ENCODE measurements at regions not wholly inside any gene's neighbourhood (a gene's known extent, or its start where the extent isn't known, plus 50 kb on each side); places are given as distances from the start of the nearest gene placed in this dataset.

- DNase-seq = no peak
Measured at GRCh38 chr3:106673926-106674569, 703.2 kb upstream of the CCDC54 start.

GRCh38 chr3:106675451-106675850, 701.8 kb upstream of the CCDC54 start:
- no peak for DNase-seq

- no peak for DNase-seq
Measured at GRCh38 chr3:106678657-106679390, 698.4 kb upstream of the CCDC54 start.

GRCh38 chr3:106683953-106684620, 693.2 kb upstream of the CCDC54 start:
- DNase-seq = no peak

GRCh38 chr3:106685745-106686144, 691.5 kb upstream of the CCDC54 start:
- no peak for DNase-seq

GRCh38 chr3:106687905-106688304, 689.3 kb upstream of the CCDC54 start:
- DNase-seq = no peak

GRCh38 chr3:106688464-106688863, 688.8 kb upstream of the CCDC54 start:
- no peak for DNase-seq

GRCh38 chr3:106691476-106691875, 685.8 kb upstream of the CCDC54 start:
- no peak for DNase-seq

GRCh38 chr3:106692624-106693023, 684.6 kb upstream of the CCDC54 start:
- DNase-seq = no peak

- DNase-seq = no peak
Measured at GRCh38 chr3:106699122-106699521, 678.1 kb upstream of the CCDC54 start.

GRCh38 chr3:106700981-106701380, 676.3 kb upstream of the CCDC54 start:
- no peak for DNase-seq

- DNase-seq = no peak
Measured at GRCh38 chr3:106703524-106703923, 673.7 kb upstream of the CCDC54 start.

- DNase-seq = no peak
Measured at GRCh38 chr3:106707347-106707746, 669.9 kb upstream of the CCDC54 start.

GRCh38 chr3:106710596-106710995, 666.6 kb upstream of the CCDC54 start:
- no peak for DNase-seq

GRCh38 chr3:106711650-106712049, 665.6 kb upstream of the CCDC54 start:
- DNase-seq = no peak

- DNase-seq = no peak
Measured at GRCh38 chr3:106714400-106714799, 662.8 kb upstream of the CCDC54 start.

- no peak for DNase-seq
Measured at GRCh38 chr3:106715286-106715685, 662.0 kb upstream of the CCDC54 start.

GRCh38 chr3:106717178-106717780, 660.0 kb upstream of the CCDC54 start:
- no peak for DNase-seq

GRCh38 chr3:106719077-106719476, 658.2 kb upstream of the CCDC54 start:
- no peak for DNase-seq

GRCh38 chr3:106719583-106719982, 657.7 kb upstream of the CCDC54 start:
- no peak for DNase-seq

- DNase-seq = no peak
Measured at GRCh38 chr3:106720510-106720909, 656.7 kb upstream of the CCDC54 start.

- DNase-seq = no peak
Measured at GRCh38 chr3:106725566-106725965, 651.7 kb upstream of the CCDC54 start.

GRCh38 chr3:106728315-106729098, 648.7 kb upstream of the CCDC54 start:
- DNase-seq = no peak

All from NCI-H1694 (cell line).